GM12892 (cell line): ENCODE measurements at regions not wholly inside any gene's neighbourhood (a gene's known extent, or its start where the extent isn't known, plus 50 kb on each side); places are given as distances from the start of the nearest gene placed in this dataset.

ENCODE experiments used
- POLR2A ChIP-seq: IDR thresholded peaks from 2 replicates; pipeline ENCODE4 v1.6.1; 2011; ENCODE audit warnings: low read depth, low read length, control low read depth
- POLR2AphosphoS5 ChIP-seq: IDR thresholded peaks from 2 replicates; pipeline ENCODE4 v1.6.1; 2011; ENCODE audit warnings: low read depth, low read length, control low read depth
- TAF1 ChIP-seq: IDR thresholded peaks from 2 replicates; pipeline ENCODE4 v1.6.1; 2011; ENCODE audit warnings: low read depth, mild to moderate bottlenecking, control low read depth, low read length, borderline replicate concordance

- TF ChIP-seq TAF1 (no peak), POLR2A (no peak), POLR2AphosphoS5 (no peak)
Measured at GRCh38 chr12:111271674-111272418, 97.0 kb downstream of the PHETA1 start.
